GM19239 (cell line): ENCODE measurements at regions not wholly inside any gene's neighbourhood (a gene's known extent, or its start where the extent isn't known, plus 50 kb on each side); places are given as distances from the start of the nearest gene placed in this dataset.
"Not testable (repeated sequence)": the region's sequence is repeated elsewhere in the genome, so short reads cannot be mapped to it uniquely, and the experiment has no call there.

ENCODE experiments used
- DNase-seq: peaks from one replicate; pipeline ENCODE4 v3.0.0; 2011; ENCODE audit warnings: low spot score; ENCODE audit not compliant: insufficient read length
- FAIRE-seq: peaks from 2 replicates; lab custom pipeline; 2011; peaks lifted over from hg19 to GRCh38; lab: Jason Lieb, UNC

- FAIRE-seq (no peak), DNase-seq (no peak)
Observed at GRCh38 chr13:78103936-78104335, 185.3 kb upstream of the EDNRB start.

GRCh38 chr13:78102741-78103140, 184.1 kb upstream of the EDNRB start:
- FAIRE-seq (no peak), DNase-seq (no peak)

GRCh38 chr13:78102121-78102677, 183.6 kb upstream of the EDNRB start:
- FAIRE-seq = no peak
- DNase-seq = no peak

GRCh38 chr13:78100486-78100885, 181.9 kb upstream of the EDNRB start:
- no peak for FAIRE-seq
- DNase-seq = no peak

DNA sequence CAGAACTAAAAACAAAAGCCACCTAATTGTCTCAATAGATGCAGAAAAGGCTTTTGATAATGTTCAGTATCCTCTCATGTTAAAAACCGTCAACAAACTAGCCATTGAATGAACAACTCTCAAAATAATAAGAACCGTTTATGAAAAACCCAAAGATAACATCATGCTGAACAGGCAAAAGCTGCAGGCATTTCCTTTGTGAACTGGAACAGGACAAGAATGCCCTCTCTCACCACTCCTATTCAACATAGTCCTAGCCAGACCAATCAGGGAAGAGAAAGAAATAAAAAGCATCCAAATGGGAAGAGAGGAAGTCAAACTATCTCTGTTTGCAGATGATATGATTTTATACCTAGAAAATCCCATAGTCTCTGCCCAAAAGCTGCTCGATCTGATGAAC, 179.6 kb upstream of the EDNRB start:
- FAIRE-seq = no peak
- no peak for DNase-seq

- FAIRE-seq (no peak), DNase-seq (no peak)
Observed at GRCh38 chr13:78096221-78096620, 177.6 kb upstream of the EDNRB start.

- DNase-seq = no peak
- FAIRE-seq = no peak
Observed at GRCh38 chr13:78087966-78088678, 169.5 kb upstream of the EDNRB start.

DNA sequence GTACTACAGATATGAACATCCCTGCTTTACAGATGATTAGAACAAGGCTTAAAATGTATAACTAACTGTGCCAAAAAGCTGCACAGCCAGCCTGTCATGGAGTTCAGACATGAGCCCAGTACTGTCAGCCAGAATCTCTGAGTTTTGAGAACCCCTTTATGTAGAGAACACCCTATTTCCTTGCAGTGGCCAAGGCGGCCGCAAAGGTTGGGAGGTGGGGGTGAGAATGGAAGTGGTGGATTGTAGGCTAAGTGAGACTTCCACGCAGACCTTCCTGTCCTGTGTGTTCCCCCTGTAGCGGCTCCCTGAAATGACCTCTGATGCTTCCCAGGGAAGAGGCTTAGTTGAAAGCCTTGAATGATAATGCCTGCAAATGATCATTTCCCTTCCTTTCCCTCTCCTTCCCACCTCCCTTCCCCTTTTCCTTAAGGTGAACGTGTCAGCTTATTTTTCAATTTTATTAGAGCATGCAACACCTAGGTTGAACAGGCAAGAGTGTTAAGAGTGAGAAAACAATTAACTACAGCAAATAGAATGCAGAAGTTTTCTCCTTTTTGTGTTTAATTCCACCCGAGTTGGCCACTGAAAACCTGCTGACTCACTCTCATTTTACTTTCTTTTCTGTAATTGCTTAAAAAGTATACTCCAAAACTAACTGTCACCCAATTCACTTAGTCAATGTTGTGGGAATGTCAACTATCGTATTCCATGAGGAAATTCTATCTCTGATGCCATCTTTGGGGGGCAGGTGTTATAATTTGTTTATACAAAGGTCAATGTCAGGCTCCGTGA, 167.0 kb upstream of the EDNRB start:
- FAIRE-seq = no peak
- no peak for DNase-seq

DNA sequence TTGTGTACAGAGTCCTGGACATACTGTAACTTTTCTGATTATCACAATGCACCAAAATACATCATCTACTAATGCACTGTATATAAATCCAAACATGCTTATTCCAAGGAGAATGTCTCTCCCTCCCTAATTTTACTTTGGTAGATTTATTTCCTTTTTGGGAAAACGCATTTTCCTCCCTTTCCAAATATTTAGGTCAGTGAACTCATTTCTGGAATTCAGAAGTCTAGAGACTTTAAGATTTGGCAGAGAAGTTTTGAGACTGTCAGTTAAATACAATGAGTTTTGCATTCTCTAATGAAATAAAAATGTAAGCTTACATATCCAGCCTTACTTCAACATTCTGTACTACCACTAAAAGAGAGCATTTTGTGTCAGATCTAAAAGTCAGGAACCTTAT, 165.8 kb upstream of the EDNRB start:
- FAIRE-seq (no peak), DNase-seq (no peak)

- FAIRE-seq (no peak), DNase-seq (no peak)
Observed at GRCh38 chr13:78078168-78078567, 159.5 kb upstream of the EDNRB start.

DNA sequence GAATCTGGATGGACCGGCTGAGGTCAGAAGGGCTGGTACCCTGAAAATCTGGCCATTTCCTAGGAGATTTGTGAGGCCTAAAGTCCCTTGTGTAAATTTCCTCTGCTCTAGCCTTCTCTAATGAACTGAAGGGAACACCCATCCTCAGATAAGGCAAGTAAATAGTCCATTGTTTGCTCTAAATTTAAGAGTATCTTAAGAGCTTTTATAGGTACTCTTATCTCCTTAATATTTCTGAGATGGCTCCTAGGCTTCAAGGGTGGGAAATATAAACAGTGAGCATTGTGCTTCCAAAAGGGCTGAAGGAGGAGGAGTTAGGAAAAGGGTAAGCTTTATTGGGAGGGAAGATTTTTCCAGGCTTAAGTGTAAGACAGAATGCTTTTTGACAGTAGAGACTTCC, 148.7 kb upstream of the EDNRB start:
- FAIRE-seq (no peak), DNase-seq (no peak)

- FAIRE-seq = no peak
Observed at GRCh38 chr13:78065141-78065540, 146.5 kb upstream of the EDNRB start.

DNA sequence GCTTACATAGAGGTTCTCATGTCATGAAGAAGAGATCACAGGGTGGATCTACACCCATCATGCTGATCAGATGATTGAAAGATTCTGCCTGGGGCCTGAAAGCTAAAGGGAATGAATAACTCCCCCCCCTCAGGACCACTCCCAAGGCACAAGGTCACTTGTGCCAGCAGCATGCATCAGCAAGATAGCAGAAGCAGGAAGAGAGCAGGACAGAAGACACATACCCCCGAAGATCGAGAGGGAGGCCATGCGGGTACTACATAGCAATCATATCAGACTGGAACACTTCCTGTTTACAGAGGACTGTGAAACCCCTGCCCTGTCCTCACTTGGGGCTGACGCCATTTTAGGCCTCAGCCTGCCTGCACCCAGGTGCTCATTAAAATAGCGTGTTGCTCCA, 143.2 kb upstream of the EDNRB start:
- FAIRE-seq = no peak
- no peak for DNase-seq

More at GRCh38 chr13:78065141-78065540, 146.5 kb upstream of the EDNRB start:
- DNase-seq = no peak

DNA sequence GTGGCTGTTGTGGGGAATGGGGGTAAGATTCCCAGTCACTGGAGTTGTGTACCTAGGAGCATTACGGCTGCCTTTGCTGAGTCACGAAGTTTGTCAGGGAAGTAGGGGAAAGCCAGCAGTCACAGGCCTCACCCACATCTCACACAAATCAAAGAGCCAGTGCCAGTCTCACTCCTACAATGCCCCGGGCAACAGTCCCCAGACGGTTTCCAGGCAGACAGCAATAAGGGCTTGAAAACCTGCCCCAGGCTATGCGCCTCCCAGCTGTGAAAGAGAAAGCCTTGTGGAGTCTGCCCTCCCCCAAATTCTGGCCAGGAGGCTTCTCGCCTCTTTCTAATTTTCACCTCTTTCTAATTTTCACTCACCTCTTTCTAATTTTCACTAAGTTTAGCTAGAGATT, 142.3 kb upstream of the EDNRB start:
- FAIRE-seq = no peak
- DNase-seq = no peak

GRCh38 chr13:78056865-78057264, 138.2 kb upstream of the EDNRB start:
- not testable (repeated sequence) for DNase-seq, FAIRE-seq

- no peak for DNase-seq
- FAIRE-seq = no peak
Observed at GRCh38 chr13:78054157-78054556, 135.5 kb upstream of the EDNRB start.

DNA sequence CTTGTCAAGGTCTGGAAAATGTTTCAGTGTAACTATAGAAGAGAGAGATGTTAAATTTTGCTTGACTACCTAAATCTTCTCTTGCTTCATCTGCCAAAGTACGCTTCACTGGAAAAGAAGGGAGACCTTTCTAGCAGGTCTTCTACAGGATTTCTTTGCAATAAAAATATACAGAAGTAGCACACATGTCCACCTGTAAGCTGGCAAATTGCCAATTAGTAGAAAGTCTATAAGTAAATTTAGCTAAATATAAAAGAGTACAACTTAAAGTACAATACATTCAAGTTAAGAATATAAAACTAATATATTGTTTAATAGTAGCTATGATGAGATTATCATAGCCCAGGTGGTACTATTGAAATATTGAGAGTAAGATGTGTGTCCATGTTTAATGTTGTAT, 128.5 kb upstream of the EDNRB start:
- no peak for FAIRE-seq
- no peak for DNase-seq

GRCh38 chr13:78046331-78046730, 127.7 kb upstream of the EDNRB start:
- FAIRE-seq (peak; percentile 48), DNase-seq (no peak)

- DNase-seq = no peak
Observed at GRCh38 chr13:78045916-78046315, 127.3 kb upstream of the EDNRB start.

GRCh38 chr13:78041366-78041765, 122.7 kb upstream of the EDNRB start:
- DNase-seq, FAIRE-seq: not testable (repeated sequence)

More at GRCh38 chr13:78045916-78046315, 127.3 kb upstream of the EDNRB start:
- FAIRE-seq = no peak

- DNase-seq (no peak), FAIRE-seq (no peak)
Observed at GRCh38 chr13:78040205-78040830, 121.7 kb upstream of the EDNRB start.
